CD4-positive, alpha-beta T cell treated with Interleukin-4 for 1 hour (primary cell): ENCODE measurements at regions not wholly inside any gene's neighbourhood (a gene's known extent, or its start where the extent isn't known, plus 50 kb on each side); places are given as distances from the start of the nearest gene placed in this dataset.
"Not testable (repeated sequence)": the region's sequence is repeated elsewhere in the genome, so short reads cannot be mapped to it uniquely, and the experiment has no call there.

ENCODE experiments used
- DNase-seq, 2 donors: peaks; one replicate each; pipeline ENCODE4 v3.0.0-alpha.2; 2020 to 2022

- DNase-seq, result not testable (repeated sequence)
Measured at GRCh38 chr11:67761211-67761610, 86.8 kb upstream of the ALDH3B2 start.

DNA sequence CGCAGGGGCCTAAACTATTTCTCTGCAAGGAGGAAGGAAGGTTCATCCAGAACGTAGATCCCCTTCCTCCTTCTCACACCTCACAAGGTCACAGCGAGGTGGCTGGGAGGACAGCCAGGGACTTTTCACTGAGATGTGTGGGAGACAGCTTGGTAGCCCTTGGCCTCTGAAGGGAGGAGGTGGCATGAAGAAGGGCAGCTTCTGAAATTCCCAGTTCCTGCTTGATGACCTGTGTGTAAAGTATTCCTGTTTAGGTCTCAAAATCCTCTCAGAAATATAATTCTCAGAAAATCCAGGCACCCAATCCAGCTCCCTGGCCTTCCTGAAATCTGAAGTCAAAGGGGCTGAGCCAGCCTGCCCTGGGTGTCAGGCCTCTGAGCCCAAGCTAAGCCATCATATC lies 84.9 kb upstream of the ALDH3B2 start:
- DNase-seq, result not testable (repeated sequence)

GRCh38 chr11:67758467-67758866 lies 84.0 kb upstream of the ALDH3B2 start:
- not testable (repeated sequence) for DNase-seq

- DNase-seq, result not testable (repeated sequence)
Measured at GRCh38 chr11:67758009-67758408, 83.6 kb upstream of the ALDH3B2 start.

DNA sequence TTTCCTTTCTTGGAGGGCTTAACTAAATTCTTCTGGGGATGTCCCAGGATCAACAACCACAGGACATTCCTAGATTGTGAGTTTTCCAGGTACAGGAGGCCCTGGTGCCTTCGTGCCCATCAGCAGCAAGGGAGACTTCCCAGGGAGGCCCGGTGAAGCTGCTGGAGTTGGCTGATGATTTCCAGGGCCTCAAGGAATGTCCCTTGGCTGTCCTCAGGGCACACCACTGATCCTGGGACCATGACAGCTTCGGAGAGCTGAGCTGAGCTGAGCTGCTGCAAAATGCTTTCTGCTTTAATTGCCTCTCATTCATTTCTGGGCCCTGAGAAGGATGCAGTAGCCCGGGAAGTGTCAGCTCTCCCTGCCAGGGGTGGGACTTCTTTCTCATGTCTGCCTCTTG lies 79.4 kb upstream of the ALDH3B2 start:
- not testable (repeated sequence) for DNase-seq

DNA sequence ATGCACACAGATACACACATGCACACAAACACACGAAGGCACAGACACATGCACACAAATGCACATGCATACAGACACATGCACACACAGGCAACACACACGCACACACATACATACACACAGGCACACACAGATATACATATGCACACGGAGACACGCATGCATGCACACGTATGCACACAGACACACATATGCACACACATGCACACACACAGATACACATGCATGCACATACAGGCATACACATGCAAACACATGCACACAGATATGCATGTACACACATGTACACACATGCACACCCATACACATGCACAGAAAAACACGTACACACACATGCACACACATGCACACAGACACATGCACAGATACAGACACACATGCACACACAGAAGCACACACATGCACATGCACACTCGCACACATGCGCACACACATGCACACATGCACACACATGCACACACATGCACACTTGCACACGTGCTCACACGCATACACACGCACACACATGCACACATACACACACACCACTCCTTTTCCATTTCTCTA lies 70.8 kb upstream of the ALDH3B2 start:
- DNase-seq, result no peak

- DNase-seq, result not testable (repeated sequence)
Measured at GRCh38 chr11:67744231-67744630, 69.8 kb upstream of the ALDH3B2 start.

DNA sequence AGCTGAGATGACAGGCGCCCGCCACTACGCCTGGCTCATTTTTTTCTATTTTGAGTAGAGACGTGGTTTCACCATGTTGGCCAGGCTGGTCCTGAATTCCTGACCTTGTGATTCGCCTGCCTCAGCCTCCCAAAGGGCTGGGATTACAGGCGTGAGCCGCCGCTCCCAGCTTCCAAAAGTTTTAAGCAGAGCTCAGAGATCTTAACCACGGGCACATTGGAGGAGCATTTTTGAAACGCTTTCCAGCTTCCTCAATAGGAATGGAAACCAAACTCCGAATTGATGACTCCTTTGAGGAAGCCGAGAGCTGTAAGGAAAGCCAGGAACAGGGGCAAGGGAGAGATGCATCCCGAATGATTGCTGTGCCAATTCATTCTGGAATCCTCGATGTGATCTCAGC lies 63.8 kb upstream of the ALDH3B2 start:
- not testable (repeated sequence) for DNase-seq

DNA sequence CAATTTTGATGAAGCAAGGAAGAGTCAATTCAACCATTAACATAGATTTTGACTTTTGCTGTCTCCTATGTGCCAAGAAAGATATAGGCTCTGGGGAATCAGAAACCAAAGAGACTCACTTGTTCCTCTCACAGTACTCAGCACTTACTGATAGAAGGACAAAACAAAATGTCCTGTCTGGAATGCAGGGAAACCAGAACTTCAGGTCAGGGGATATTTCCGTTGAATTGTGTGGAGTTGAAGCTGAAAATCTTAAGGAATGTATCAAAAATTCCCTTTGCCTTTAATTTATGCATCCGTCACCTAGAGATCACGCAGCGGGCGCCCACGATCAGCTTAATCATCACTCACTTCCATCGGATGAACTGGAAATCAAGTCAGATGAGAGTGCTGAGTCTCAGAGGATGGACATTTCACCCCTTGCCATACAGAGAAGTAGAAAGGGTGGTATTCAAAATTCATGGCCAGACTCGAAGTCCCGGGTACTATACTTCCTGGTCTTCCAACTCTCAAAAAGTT lies 63.2 kb upstream of the ALDH3B2 start:
- not testable (repeated sequence) for DNase-seq

DNA sequence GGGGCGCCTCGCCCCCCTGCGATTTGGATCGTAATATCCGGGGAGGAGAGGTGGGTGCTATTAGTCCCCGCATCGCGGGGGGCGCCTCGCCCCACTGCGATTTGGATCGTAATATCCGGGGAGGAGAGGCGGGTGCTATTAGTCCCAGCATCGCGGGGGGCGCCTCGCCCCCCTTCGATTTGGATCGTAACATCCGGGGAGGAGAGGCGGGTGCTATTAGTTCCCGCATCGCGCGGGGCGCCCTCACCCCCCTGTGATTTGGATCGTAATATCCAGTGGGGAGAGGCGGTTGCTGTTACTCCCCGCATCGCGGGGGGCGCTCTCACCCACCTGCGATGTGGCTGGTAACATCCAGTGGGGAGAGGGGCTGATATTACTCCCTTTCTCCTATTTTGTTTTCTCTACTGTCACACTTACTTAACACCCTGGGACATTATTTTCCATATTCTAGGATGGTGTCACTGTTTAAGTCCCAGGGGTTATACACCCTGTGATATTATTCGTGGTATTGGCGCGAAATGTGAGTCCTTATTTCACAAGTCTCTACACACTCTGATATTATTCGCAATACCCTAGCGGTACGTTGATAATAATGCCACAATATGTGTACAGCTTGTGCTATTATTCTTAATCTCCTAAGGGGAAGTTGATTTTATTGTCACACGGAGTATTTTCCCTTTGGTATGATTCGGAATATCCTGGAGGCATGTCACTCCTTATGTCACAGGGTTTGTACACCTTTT lies 57.8 kb upstream of the ALDH3B2 start:
- DNase-seq, result peak; percentile 56 to 67

GRCh38 chr11:67731583-67731982 lies 57.2 kb upstream of the ALDH3B2 start:
- DNase-seq, result no peak

- not testable (repeated sequence) for DNase-seq
Measured at GRCh38 chr11:67728163-67728571, 53.7 kb upstream of the ALDH3B2 start.

DNA sequence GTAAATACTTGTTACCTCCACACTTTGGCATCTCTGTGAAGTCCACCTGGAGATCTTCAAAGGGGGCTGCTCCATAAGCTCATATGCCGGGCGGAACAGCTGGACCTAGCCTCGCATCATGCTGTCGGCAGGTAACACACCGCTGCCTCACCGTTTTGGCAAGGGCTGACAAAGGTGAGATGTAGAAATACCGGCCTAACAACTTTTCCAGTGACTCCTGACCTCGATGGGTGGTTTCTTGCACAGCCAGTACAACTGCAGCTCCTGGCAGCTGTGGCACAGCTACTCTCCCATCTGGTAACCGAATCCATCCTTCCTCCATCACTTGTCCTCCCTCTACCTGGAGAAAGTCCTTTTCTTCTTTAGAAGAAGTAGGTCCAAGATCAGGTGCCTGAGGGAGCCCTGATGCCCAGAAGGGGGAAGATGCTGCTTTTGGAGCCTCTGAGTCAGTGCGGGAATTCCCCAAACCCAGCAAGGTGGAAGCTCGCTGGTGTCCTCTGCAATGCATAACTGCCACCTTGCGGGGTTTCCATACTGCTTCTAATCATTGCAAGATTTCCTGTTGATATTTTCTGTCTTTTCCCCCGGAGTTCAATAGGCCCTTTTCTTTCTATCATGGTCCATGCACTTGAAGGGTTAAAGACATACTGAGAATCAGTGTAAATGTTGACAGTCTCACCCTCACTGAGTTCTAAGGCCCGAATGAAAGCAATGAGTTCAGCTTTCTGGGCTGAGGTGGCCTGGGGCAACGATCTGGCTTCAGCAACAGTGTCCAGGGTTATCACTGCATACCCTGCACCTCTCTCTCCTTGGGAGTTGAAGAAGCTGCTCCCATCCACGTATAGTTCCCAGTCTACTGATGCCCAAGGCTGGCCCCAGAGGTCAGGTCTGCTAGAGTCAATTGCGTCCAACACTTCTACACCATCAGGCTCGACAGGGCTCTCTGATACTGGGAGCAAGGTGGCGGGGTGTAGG lies 52.9 kb upstream of the ALDH3B2 start:
- DNase-seq, result peak in 1 of 2 donors; percentile 14
